GM13976 (cell line): ENCODE measurements at regions not wholly inside any gene's neighbourhood (a gene's known extent, or its start where the extent isn't known, plus 50 kb on each side); places are given as distances from the start of the nearest gene placed in this dataset.

Experiments
- DNase-seq: peaks from one replicate; pipeline ENCODE4 v3.0.0; 2012; ENCODE audit warnings: low spot score
- CTCF ChIP-seq: IDR thresholded peaks from 2 replicates; pipeline ENCODE4 v1.5.1; 2012; ENCODE audit warnings: borderline replicate concordance, mild to moderate bottlenecking; ENCODE audit not compliant: insufficient read depth; ENCODE audit errors: extremely low read depth, missing control alignments, control extremely low read depth
- in situ Hi-C: fragments of 300-500 bp; cut with MboI; formaldehyde crosslinking; loops from one replicate; pipeline ENCODE4 v1.12.0; 2022; ENCODE audit warnings: low sequenced_read_pairs, mixed read lengths, inconsistent platforms; ENCODE audit not compliant: unreplicated experiment

DNA sequence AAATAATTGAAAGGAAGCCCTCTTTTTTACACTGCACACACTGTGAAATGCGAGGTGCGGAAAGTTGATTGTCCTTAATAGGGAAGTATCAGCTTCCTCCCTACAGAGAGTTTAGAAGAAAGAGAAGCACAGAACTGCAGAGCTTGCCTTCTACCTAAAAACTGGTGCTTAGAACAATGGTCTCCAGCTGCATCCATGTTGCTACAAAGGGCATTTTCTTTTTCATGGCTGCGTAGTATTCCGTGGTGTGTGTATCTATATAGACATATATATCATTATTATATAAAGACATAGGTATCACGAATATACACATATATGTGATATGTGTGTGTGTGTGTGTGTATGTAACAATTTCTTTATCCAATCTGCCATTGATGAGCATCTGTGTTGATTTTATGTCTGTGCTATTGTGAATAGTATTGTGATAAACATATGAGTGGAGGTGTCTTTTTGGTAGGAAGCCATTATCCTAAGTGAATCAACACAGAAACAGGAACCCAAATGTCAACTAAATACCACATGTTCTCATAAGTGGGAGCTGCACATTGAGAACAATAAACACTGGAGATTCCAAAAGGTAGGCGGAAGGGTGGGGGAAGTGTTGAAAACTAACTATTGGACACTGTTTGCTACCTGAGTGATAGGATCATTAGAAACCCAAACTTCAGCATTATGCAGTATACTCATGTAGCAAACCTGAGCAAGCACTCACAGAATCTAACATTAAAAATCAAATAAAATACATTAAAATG lies 290.0 kb upstream of the RUNX1 start:
- in situ Hi-C loops = no loop called here

DNA sequence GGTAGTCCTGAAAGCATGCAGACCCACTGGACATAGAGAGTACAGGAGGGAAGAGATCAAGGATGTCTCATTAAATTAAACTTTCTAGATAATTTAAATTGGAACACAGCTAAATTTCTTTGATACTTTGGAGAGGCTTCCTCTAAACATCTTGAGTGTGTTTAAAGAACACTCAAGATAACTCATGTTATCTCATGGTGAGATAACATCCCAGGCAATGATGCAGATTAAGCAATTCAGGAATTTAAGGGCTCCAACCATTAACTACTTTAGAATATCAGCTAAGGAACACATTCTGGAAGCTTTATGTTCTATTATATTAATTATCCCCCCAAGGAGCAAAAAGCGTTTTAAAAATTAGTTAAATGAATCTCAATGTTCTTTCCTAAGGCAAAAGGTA lies 289.2 kb upstream of the RUNX1 start:
- no peak for TF ChIP-seq CTCF

More for the DNA sequence above, 290.0 kb upstream of the RUNX1 start:
- no peak for DNase-seq
- TF ChIP-seq CTCF = no peak

DNA sequence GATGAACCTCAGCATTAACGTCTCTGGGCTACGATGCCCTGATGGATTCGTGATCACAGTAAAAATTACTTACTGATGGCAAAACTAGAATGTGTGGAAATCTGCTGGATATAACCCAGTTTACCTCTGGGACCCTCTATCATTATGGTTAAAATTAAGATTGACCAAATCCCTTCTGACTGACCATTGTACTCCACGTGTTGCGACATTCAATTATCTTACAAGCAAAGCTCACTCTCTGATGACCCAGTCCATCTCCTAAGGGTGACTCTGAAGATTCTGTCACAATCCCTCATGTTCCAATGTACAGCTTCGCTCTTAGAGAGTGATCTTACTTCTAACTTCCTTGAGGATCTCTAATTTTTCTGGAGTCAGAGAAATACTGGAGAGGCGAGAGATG lies 288.5 kb upstream of the RUNX1 start:
- TF ChIP-seq CTCF = no peak
- in situ Hi-C loops = no loop called here
- DNase-seq = no peak

More for the DNA sequence above, 289.2 kb upstream of the RUNX1 start:
- DNase-seq = no peak
- in situ Hi-C loops = no loop called here

- DNase-seq = no peak
Measured at GRCh38 chr21:35336534-35336933, 287.4 kb upstream of the RUNX1 start.

DNA sequence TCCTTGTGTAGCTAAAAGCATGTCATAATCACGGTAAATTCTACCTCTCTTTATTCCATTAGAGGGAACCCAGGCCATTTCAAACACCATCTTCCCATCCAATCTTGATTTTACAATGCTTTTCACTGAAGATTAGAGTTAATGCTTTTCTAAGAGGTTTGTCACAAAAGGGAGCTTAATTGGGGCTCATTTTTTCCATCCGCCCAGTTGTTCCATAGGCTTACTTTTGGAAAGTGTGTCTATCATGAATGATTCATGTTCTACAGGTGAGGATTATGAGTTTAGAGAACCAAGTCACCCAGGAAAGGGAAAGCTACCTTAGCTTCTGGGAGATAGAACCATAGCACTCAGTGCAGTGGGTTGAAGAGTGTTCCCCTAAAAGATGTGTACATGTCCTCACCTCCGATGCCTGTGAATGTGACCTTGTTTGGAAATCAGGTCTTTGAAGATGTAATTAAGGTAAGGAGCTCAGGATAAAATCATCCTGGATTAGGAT lies 286.9 kb upstream of the RUNX1 start:
- in situ Hi-C loops = no loop called here
- TF ChIP-seq CTCF = no peak
- no peak for DNase-seq

More at GRCh38 chr21:35336534-35336933, 287.4 kb upstream of the RUNX1 start:
- TF ChIP-seq CTCF = no peak
- in situ Hi-C loops = no loop called here

DNA sequence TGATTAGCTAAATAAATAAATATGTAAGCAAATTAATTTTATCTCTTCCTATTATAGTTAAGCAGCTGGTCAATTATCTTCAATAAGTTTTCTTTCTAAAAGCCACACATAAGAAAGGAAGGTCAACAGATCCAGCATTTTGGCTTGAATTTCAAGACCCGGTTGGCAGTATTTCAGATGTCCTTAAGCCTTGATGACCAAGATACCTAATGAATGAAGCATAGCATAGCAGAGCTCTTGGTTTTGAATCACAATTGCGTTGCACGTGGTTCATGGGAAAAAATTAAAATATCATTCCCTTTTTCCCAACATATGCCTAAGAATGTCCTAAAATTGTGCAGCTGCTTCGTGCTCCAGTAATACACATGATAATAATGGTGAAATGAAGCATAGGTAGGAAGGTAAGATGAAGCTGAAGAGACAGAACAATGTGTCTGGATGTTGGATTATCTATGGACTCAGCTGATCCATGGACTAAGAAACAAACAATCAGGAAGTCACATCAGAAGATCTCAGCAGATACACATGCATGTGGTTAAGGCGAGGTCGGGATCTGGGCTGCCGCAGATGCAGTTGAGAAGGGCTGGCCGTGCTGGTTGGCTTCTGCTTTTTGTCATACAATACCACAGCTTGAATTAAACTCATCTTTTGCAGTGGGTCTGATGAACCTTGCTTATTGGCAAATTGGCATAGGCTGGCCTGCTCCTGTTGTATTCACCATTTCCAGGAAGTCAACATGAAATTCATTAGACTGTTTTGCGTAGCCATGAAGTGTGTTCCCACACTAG lies 284.9 kb upstream of the RUNX1 start:
- DNase-seq = no peak
- in situ Hi-C loops = no loop called here
- TF ChIP-seq CTCF = no peak
